HG03196 (cell line): ENCODE measurements at regions not wholly inside any gene's neighbourhood (a gene's known extent, or its start where the extent isn't known, plus 50 kb on each side); places are given as distances from the start of the nearest gene placed in this dataset.
"Not testable (repeated sequence)": the region's sequence is repeated elsewhere in the genome, so short reads cannot be mapped to it uniquely, and the experiment has no call there.

Experiments
- ATAC-seq: cut with Tn5 transposase; IDR thresholded peaks from one replicate; pipeline ENCODE4 v1.9.1; 2021; ENCODE audit not compliant: unreplicated experiment

GRCh38 chr2:90360731-90361035 is 1669.2 kb downstream of the RPIA start:
- ATAC-seq = not testable (repeated sequence)
